Caco-2 (cell line): ENCODE measurements at regions not wholly inside any gene's neighbourhood (a gene's known extent, or its start where the extent isn't known, plus 50 kb on each side); places are given as distances from the start of the nearest gene placed in this dataset.

Source experiments
- BruUV-seq: library from RNA; stranded (reverse); fragments of 400-500 nt; replicated peaks from 2 replicates; lab custom pipeline; 2021; lab: Mats Ljungman, UMichigan
- CTCF ChIA-PET: fragments of 300-600 bp; sonication (Branson Sonifier 250); formaldehyde crosslinking; loops from one replicate; lab custom pipeline; 2022; ENCODE audit warnings: antibody characterized with exemption; lab: Charles Lee
- POLR2A ChIA-PET: fragments of 300-600 bp; sonication (Branson Sonifier 250); formaldehyde crosslinking; loops from one replicate; lab custom pipeline; 2022; ENCODE audit warnings: antibody characterized with exemption; lab: Charles Lee
- DNase-seq, 2 experiments: peaks; one replicate each; pipeline versions ENCODE4 v3.0.0 to v3.0.0-alpha.2; 2020 to 2022
- H3K27me3 ChIP-seq: replicated peaks from 2 replicates; pipeline ENCODE4 v1.6.0; 2011; ENCODE audit warnings: low read length; ENCODE audit not compliant: control insufficient read depth, insufficient read depth
- H3K36me3 ChIP-seq: 2 replicates; pipeline ENCODE4 v1.5.1; 2011; ENCODE audit warnings: low read length; ENCODE audit not compliant: control insufficient read depth, insufficient read depth
- H3K4me1 ChIP-seq: fragments of 250-450 bp; sonication (Bioruptor Pico); 2 replicates; pipeline ENCODE4 v1.5.1; 2020; ENCODE audit warnings: mild to moderate bottlenecking
- H3K4me3 ChIP-seq: 2 replicates; pipeline ENCODE4 v1.5.1; 2011; ENCODE audit warnings: low read depth, mild to moderate bottlenecking, control low read depth, low read length
- H3K9me3 ChIP-seq: fragments of 250-450 bp; sonication (Bioruptor Pico); 2 replicates; pipeline ENCODE4 v1.5.1; 2020; ENCODE audit warnings: mild to moderate bottlenecking, moderate library complexity
- H3K27ac Mint-ChIP-seq: one replicate; pipeline ENCODE4 v1.8.0; 2022; ENCODE audit warnings: mixed read lengths; ENCODE audit not compliant: unreplicated experiment
- H3K27me3 Mint-ChIP-seq: one replicate; pipeline ENCODE4 v1.8.0; 2022; ENCODE audit warnings: mixed read lengths; ENCODE audit not compliant: insufficient read depth, unreplicated experiment
- H3K36me3 Mint-ChIP-seq: one replicate; pipeline ENCODE4 v1.8.0; 2022; ENCODE audit warnings: mild to moderate bottlenecking, mixed read lengths; ENCODE audit not compliant: insufficient read depth, unreplicated experiment
- H3K4me1 Mint-ChIP-seq: one replicate; pipeline ENCODE4 v1.8.0; 2022; ENCODE audit warnings: low read depth, mixed read lengths; ENCODE audit not compliant: unreplicated experiment
- H3K4me3 Mint-ChIP-seq: one replicate; pipeline ENCODE4 v1.8.0; 2022; ENCODE audit warnings: mild to moderate bottlenecking, moderate library complexity, mixed read lengths; ENCODE audit not compliant: unreplicated experiment
- H3K9me3 Mint-ChIP-seq: one replicate; pipeline ENCODE4 v1.8.0; 2022; ENCODE audit warnings: mixed read lengths; ENCODE audit not compliant: unreplicated experiment
- intact Hi-C: fragments of 100-400 bp; cut with micrococcal nuclease; formaldehyde crosslinking; loops from one replicate; pipeline ENCODE4 v1.10.0; 2022; ENCODE audit not compliant: unreplicated experiment
- TF ChIP-seq, protein P1 (sequence below), 2 experiments: fragments of 200-600 bp in 1 of 2; IDR thresholded peaks; 1 replicate in 1 of 2; 2 replicates in 1 of 2; pipeline versions ENCODE4 v1.5.1 to v1.8.0; 2011 to 2022; ENCODE audit warnings: antibody characterized with exemption in 1 of 2, control low read depth in 1 of 2, inconsistent platforms in 1 of 2, low read depth in 1 of 2, low read length in 1 of 2, mild to moderate bottlenecking in 1 of 2, moderate library complexity in 1 of 2; ENCODE audit not compliant: insufficient read depth in 1 of 2, severe bottlenecking in 1 of 2, unreplicated experiment in 1 of 2

DNA sequence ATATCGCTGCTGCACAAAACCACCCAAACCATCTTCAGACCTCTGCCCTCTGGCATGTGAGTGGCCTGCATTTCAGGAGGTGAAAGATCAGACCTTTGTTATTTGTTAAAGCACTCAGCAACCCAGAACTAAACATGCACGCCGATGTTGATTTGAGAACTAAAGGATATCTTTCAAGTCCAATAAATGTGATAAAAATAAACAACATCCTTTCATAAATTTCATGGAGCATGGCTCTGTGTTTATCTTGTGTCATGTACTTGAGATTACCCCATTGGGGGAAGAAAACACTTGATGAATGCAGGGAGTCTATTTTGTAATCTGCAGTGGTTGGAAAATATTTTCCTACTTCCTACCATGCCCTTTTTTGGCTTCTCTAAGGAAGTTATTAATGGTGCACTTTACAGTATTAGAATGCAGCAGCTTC lies 70.8 kb upstream of the GATA6 start:
- CTCF ChIA-PET, result interaction anchor here (1.4 kb wide), 1 partner anchor 78 kb away, joined by 3 read pairs; no protein-coding TSS in a partner anchor
- Histone ChIP-seq H3K27me3 (no peaks in the 10 kb centered on the region), H3K36me3 (no peaks in the 10 kb centered on the region), H3K4me1 (peaks cover 40% of the 10 kb centered on the region), H3K4me3 (no peak overlapping the region), H3K9me3 (no peaks in the 10 kb centered on the region)
- Mint-ChIP-seq H3K4me1 (peaks cover 38% of the 10 kb centered on the region), H3K9me3 (no peaks in the 10 kb centered on the region), H3K36me3 (no peaks in the 10 kb centered on the region), H3K4me3 (no peak overlapping the region), H3K27me3 (no peaks in the 10 kb centered on the region), H3K27ac (no peak overlapping the region)
- TF ChIP-seq, protein P1, sequence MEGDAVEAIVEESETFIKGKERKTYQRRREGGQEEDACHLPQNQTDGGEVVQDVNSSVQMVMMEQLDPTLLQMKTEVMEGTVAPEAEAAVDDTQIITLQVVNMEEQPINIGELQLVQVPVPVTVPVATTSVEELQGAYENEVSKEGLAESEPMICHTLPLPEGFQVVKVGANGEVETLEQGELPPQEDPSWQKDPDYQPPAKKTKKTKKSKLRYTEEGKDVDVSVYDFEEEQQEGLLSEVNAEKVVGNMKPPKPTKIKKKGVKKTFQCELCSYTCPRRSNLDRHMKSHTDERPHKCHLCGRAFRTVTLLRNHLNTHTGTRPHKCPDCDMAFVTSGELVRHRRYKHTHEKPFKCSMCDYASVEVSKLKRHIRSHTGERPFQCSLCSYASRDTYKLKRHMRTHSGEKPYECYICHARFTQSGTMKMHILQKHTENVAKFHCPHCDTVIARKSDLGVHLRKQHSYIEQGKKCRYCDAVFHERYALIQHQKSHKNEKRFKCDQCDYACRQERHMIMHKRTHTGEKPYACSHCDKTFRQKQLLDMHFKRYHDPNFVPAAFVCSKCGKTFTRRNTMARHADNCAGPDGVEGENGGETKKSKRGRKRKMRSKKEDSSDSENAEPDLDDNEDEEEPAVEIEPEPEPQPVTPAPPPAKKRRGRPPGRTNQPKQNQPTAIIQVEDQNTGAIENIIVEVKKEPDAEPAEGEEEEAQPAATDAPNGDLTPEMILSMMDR (IDR thresholded peaks at IDR 0.05; ENCODE audit: insufficient read depth in 1 of 2, low read depth in 1 of 2, low read length in 1 of 2, severe bottlenecking in 1 of 2, unreplicated experiment in 1 of 2), result no peak
- POLR2A ChIA-PET, result no interaction called here
- intact Hi-C loops, result no loop called here
- peak in 1 of 2 experiments; percentile 30 for DNase-seq
- BruUV-seq, result no TSS peak

DNA sequence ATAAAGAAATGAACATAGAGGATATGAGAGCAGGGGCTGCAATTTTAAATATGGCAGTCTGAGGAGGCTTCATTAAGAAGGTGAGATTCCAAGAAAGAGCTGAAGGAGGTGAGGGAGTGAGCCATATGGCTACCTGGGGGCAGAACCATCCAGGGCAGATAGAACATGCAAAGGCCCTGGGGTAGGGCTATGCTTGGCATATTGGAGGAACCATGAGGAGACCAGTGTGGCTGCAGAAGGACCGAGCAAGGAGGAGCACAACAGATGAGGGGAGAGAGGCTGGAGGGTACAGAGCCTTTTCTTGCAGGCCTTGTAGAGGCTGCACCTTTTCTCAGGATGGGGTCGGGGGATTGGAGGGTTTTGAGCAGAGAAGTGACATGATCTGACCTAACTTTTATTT lies 69.5 kb upstream of the GATA6 start:
- H3K27ac Mint-ChIP-seq, result no peak overlapping the region
- intact Hi-C loops, result no loop called here
- H3K4me3 ChIP-seq, result no peak overlapping the region
- POLR2A ChIA-PET, result no interaction called here
- H3K27me3 Mint-ChIP-seq, result no peaks in the 10 kb centered on the region
- no peaks in the 10 kb centered on the region for H3K36me3 Mint-ChIP-seq
- TF ChIP-seq, protein P1 (IDR thresholded peaks at IDR 0.05; ENCODE audit: insufficient read depth in 1 of 2, low read depth in 1 of 2, low read length in 1 of 2, severe bottlenecking in 1 of 2, unreplicated experiment in 1 of 2), result no peak
- no peak for DNase-seq
- no peaks in the 10 kb centered on the region for H3K9me3 Mint-ChIP-seq
- no peaks in the 10 kb centered on the region for H3K27me3 ChIP-seq
- H3K36me3 ChIP-seq, result no peaks in the 10 kb centered on the region
- H3K4me1 ChIP-seq, result peaks cover 36% of the 10 kb centered on the region
- no peaks in the 10 kb centered on the region for H3K9me3 ChIP-seq
- H3K4me1 Mint-ChIP-seq, result peaks cover 32% of the 10 kb centered on the region
- BruUV-seq, result no TSS peak
- CTCF ChIA-PET, result no interaction called here
- no peak overlapping the region for H3K4me3 Mint-ChIP-seq

DNA sequence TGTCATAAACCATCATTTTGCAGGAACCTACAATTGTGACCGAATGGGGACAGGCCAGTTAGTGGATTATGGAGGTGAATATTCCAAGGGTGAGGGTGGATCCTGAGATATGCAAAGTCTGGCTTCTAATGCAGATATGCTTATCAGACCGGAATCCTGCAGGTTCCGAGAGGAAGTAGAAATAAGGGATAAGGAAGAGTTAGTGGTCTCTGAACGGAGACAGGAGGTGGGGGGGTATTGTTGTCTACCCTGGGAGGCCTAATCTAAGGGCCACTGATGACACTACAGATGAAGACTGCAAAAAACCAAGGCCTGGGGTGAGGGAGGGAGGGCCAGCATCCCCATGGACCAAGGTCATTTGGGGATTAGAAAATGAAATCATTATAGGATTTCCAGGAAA lies 67.7 kb upstream of the GATA6 start:
- no TSS peak for BruUV-seq
- H3K9me3 Mint-ChIP-seq, result no peaks in the 10 kb centered on the region
- H3K27me3 ChIP-seq, result no peaks in the 10 kb centered on the region
- peaks cover 48% of the 10 kb centered on the region for H3K4me1 ChIP-seq
- intact Hi-C loops, result no loop called here
- no peaks in the 10 kb centered on the region for H3K36me3 ChIP-seq
- H3K4me3 Mint-ChIP-seq, result no peak overlapping the region
- no peak overlapping the region for H3K4me3 ChIP-seq
- peaks cover 45% of the 10 kb centered on the region for H3K4me1 Mint-ChIP-seq
- H3K9me3 ChIP-seq, result no peaks in the 10 kb centered on the region
- ChIA-PET POLR2A (no interaction called here), CTCF (no interaction called here)
- no peak for DNase-seq
- H3K27ac Mint-ChIP-seq, result no peak overlapping the region
- TF ChIP-seq, protein P1 (IDR thresholded peaks at IDR 0.05; ENCODE audit: insufficient read depth in 1 of 2, low read depth in 1 of 2, low read length in 1 of 2, severe bottlenecking in 1 of 2, unreplicated experiment in 1 of 2), result no peak
- no peaks in the 10 kb centered on the region for H3K36me3 Mint-ChIP-seq
- no peaks in the 10 kb centered on the region for H3K27me3 Mint-ChIP-seq
